ENCODE measurements at regions not wholly inside any gene's neighbourhood (a gene's known extent, or its start where the extent isn't known, plus 50 kb on each side); places are given as distances from the start of the nearest gene placed in this dataset.
A peak's percentile ranks its signal among the peaks of the same experiment; 100 is the strongest.
"Not testable (repeated sequence)": the region's sequence is repeated elsewhere in the genome, so short reads cannot be mapped to it uniquely, and the experiment has no call there.

GRCh38 chr3:106466881-106467280 is 598.1 kb upstream of the CBLB start:
- H3K4me3 ChIP-seq (ENCODE audit: low read depth, low read length), result no peak overlapping the region
- no peak for DNase-seq (ENCODE audit: low read depth)
- no peak for TF ChIP-seq CTCF (IDR thresholded peaks at IDR 0.05; ENCODE audit: insufficient read depth, low read depth, low read length)

GRCh38 chr3:106473576-106474475 is 605.0 kb upstream of the CBLB start:
- DNase-seq (ENCODE audit: low read depth), result no peak
- TF ChIP-seq CTCF (IDR thresholded peaks at IDR 0.05; ENCODE audit: insufficient read depth, low read depth, low read length), result no peak
- no peak overlapping the region for H3K4me3 ChIP-seq (ENCODE audit: low read depth, low read length)

- no peak for DNase-seq (ENCODE audit: low read depth)
- no peak for TF ChIP-seq CTCF (IDR thresholded peaks at IDR 0.05; ENCODE audit: insufficient read depth, low read depth, low read length)
Observed at GRCh38 chr3:106482451-106482850, 613.6 kb upstream of the CBLB start.

GRCh38 chr3:106485217-106485616 is 616.4 kb upstream of the CBLB start:
- no peak for DNase-seq (ENCODE audit: low read depth)
- H3K4me3 ChIP-seq (ENCODE audit: low read depth, low read length), result no peak overlapping the region
- TF ChIP-seq CTCF (IDR thresholded peaks at IDR 0.05; ENCODE audit: insufficient read depth, low read depth, low read length), result no peak

More at GRCh38 chr3:106482451-106482850, 613.6 kb upstream of the CBLB start:
- no peak overlapping the region for H3K4me3 ChIP-seq (ENCODE audit: low read depth, low read length)

- no peak for TF ChIP-seq CTCF (IDR thresholded peaks at IDR 0.05; ENCODE audit: insufficient read depth, low read depth, low read length)
- no peak for DNase-seq (ENCODE audit: low read depth)
- H3K4me3 ChIP-seq (ENCODE audit: low read depth, low read length), result no peak overlapping the region
Observed at GRCh38 chr3:106485802-106486201, 617.0 kb upstream of the CBLB start.

- DNase-seq (ENCODE audit: low read depth); H3K4me3 ChIP-seq (ENCODE audit: low read depth, low read length): not testable (repeated sequence)
Observed at GRCh38 chr3:106486945-106487639, 618.3 kb upstream of the CBLB start.

- no peak overlapping the region for H3K4me3 ChIP-seq (ENCODE audit: low read depth, low read length)
- TF ChIP-seq CTCF (IDR thresholded peaks at IDR 0.05; ENCODE audit: insufficient read depth, low read depth, low read length), result no peak
- DNase-seq (ENCODE audit: low read depth), result peak; percentile 39
Observed at GRCh38 chr3:106488331-106488730, 619.5 kb upstream of the CBLB start.
